PC-3 (cell line): ENCODE measurements at regions not wholly inside any gene's neighbourhood (a gene's known extent, or its start where the extent isn't known, plus 50 kb on each side); places are given as distances from the start of the nearest gene placed in this dataset.

Experiments used
- ATAC-seq: fragments of 200-7000 bp; cut with Tn5 transposase; 2 replicates; pipeline ENCODE4 v1.9.1; 2020; ENCODE audit warnings: mild to moderate bottlenecking, moderate library complexity
- BruUV-seq: library from RNA; stranded (reverse); fragments of 400-500 nt; replicated peaks from 2 replicates; lab custom pipeline; 2021; lab: Mats Ljungman, UMichigan
- CTCF ChIA-PET: fragments of 300-600 bp; sonication (Branson Sonifier 250); formaldehyde crosslinking; loops from one replicate; lab custom pipeline; 2022; ENCODE audit warnings: antibody characterized with exemption; lab: Charles Lee
- POLR2A ChIA-PET: fragments of 300-600 bp; sonication (Branson Sonifier 250); formaldehyde crosslinking; loops from one replicate; lab custom pipeline; 2022; ENCODE audit warnings: antibody characterized with exemption; ENCODE audit not compliant: unreplicated experiment; lab: Charles Lee
- DNase-seq: peaks from one replicate; pipeline ENCODE4 v3.0.0-alpha.2; 2015
- H2AFZ ChIP-seq: fragments of 300-600 bp; sonication (generic); 2 replicates; pipeline ENCODE4 v1.6.0; 2016; ENCODE audit warnings: antibody characterized with exemption, low read length
- H3F3A ChIP-seq: fragments of 300-600 bp; sonication (generic); one replicate; pipeline ENCODE4 v1.6.0; 2017; ENCODE audit warnings: antibody characterized with exemption, low read length, control low read depth, mild to moderate bottlenecking; ENCODE audit not compliant: unreplicated experiment
- H3K27ac ChIP-seq: fragments of 300-600 bp; sonication (generic); 2 replicates; pipeline ENCODE4 v1.5.1; 2016; ENCODE audit warnings: mild to moderate bottlenecking, low read length
- H3K27me3 ChIP-seq: fragments of 300-600 bp; sonication (generic); 2 replicates; pipeline ENCODE4 v1.6.1; 2016; ENCODE audit warnings: low read length, mixed read lengths
- H3K36me3 ChIP-seq: fragments of 300-600 bp; sonication (generic); 2 replicates; pipeline ENCODE4 v1.6.1; 2016; ENCODE audit warnings: low read depth, mixed run types, low read length, mixed read lengths
- H3K4me1 ChIP-seq: fragments of 300-600 bp; sonication (generic); 2 replicates; pipeline ENCODE4 v1.5.1; 2016; ENCODE audit warnings: low read length; ENCODE audit not compliant: insufficient read depth
- H3K4me2 ChIP-seq: fragments of 300-600 bp; sonication (generic); 2 replicates; pipeline ENCODE4 v1.6.0; 2016; ENCODE audit warnings: low read length
- H3K4me3 ChIP-seq: fragments of 300-600 bp; sonication (generic); 2 replicates; pipeline ENCODE4 v1.5.1; 2016; ENCODE audit warnings: mild to moderate bottlenecking, low read length, mixed read lengths
- H3K79me2 ChIP-seq: fragments of 300-600 bp; sonication (generic); 2 replicates; pipeline ENCODE4 v1.6.1; 2017; ENCODE audit warnings: low read length, mixed read lengths
- H3K9ac ChIP-seq: fragments of 300-600 bp; sonication (generic); 2 replicates; pipeline ENCODE4 v1.6.0; 2016; ENCODE audit warnings: mild to moderate bottlenecking, low read length
- H3K9me2 ChIP-seq: fragments of 300-600 bp; sonication (generic); replicated peaks from 2 replicates; pipeline ENCODE4 v1.6.1; 2016; ENCODE audit warnings: mixed run types, low read length, mixed read lengths
- H3K9me3 ChIP-seq: fragments of 300-600 bp; sonication (generic); 2 replicates; pipeline ENCODE4 v1.6.1; 2016; ENCODE audit warnings: low read length, mixed read lengths
- H4K20me1 ChIP-seq: fragments of 300-600 bp; sonication (generic); 2 replicates; pipeline ENCODE4 v1.6.1; 2016; ENCODE audit warnings: low read length, mixed read lengths
- EZH2 ChIP-seq: fragments of 300-600 bp; sonication (generic); IDR thresholded peaks from one replicate; pipeline ENCODE4 v1.6.1; 2017; ENCODE audit warnings: antibody characterized with exemption, mild to moderate bottlenecking, low read length; ENCODE audit not compliant: unreplicated experiment
- EZH2phosphoT487 ChIP-seq: fragments of 300-600 bp; sonication (generic); IDR thresholded peaks from 2 replicates; pipeline ENCODE4 v1.6.1; 2018; ENCODE audit warnings: mild to moderate bottlenecking, antibody characterized with exemption, low read length, borderline replicate concordance
- intact Hi-C: fragments of 100-400 bp; cut with micrococcal nuclease; formaldehyde crosslinking; loops from 2 replicates; pipeline ENCODE4 v1.9.0; 2023
- TF ChIP-seq, protein P1 (sequence below): fragments of 300-600 bp; sonication (generic); conservative IDR thresholded peaks from 2 replicates; pipeline ENCODE4 v1.5.1; 2017; ENCODE audit warnings: antibody characterized with exemption, low read depth, mild to moderate bottlenecking, low read length

DNA sequence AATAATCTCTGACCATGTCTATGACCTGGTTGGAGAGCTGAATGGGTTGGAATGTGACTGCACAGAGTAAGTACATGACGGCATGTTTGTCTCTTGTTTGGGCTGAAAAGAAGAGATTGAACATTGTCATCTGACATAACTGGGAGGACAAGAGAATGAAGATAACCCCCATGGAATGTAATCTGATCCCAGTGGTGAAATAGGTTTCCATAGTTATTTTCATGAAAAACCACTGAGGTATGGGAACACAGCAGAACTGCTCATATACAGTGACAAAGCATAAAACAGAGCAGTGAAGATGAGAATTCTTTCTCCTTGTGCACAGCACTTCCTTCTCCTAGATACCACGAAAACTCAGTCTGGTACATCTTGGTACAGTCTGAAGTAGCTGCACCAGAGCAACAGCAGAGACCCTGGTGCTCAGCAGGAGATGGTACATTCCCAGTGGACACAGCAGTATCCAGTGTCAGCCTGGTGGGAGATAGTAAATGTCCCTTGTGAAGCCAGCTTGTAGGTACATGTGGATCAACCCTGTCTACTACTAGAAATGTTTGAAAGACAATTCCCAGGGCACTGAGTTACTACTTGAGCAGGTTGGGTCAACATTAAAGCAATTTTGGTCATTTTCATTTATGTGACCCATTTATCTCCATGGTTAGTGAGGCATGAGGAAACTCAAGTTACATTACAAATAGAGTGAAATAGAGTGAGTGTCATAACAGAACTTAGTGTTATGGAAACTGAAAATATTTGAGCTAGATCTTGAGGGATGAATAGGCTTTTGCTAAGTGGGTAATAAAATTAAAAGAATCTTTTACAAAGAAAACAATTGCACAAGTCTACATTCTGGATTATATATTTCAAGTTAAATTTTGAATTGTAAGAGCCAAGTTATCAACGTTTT is 178.3 kb downstream of the SUCNR1 start:
- no TSS peak for BruUV-seq
- H3K79me2 ChIP-seq: no peaks in the 10 kb centered on the region
- no peak overlapping the region for H3K4me2 ChIP-seq
- no peak overlapping the region for H3K27ac ChIP-seq
- H3K9me2 ChIP-seq: no peaks in the 10 kb centered on the region
- ChIA-PET CTCF (no interaction called here), POLR2A (no interaction called here)
- no peak overlapping the region for H3K4me3 ChIP-seq
- no peak for ATAC-seq
- H3K9me3 ChIP-seq: no peaks in the 10 kb centered on the region
- peak; percentile 19 for DNase-seq
- H4K20me1 ChIP-seq: no peaks in the 10 kb centered on the region
- H3K36me3 ChIP-seq: no peaks in the 10 kb centered on the region
- H2AFZ ChIP-seq: no peak overlapping the region
- H3K27me3 ChIP-seq: no peaks in the 10 kb centered on the region
- intact Hi-C loops: no loop called here
- H3F3A ChIP-seq: no peaks in the 10 kb centered on the region
- TF ChIP-seq EZH2 (no peak), EZH2phosphoT487 (no peak)
- H3K9ac ChIP-seq: no peak overlapping the region
- H3K4me1 ChIP-seq: no peaks in the 10 kb centered on the region

- Histone ChIP-seq H3F3A (no peaks in the 10 kb centered on the region), H3K27ac (no peak overlapping the region), H3K27me3 (no peaks in the 10 kb centered on the region), H3K9me3 (no peaks in the 10 kb centered on the region), H3K36me3 (no peaks in the 10 kb centered on the region), H3K4me1 (no peaks in the 10 kb centered on the region), H4K20me1 (no peaks in the 10 kb centered on the region), H3K9ac (no peak overlapping the region), H3K9me2 (no peaks in the 10 kb centered on the region), H3K4me3 (no peak overlapping the region), H2AFZ (no peak overlapping the region), H3K79me2 (no peaks in the 10 kb centered on the region), H3K4me2 (no peak overlapping the region)
- ATAC-seq (no peak), DNase-seq (peak; percentile 53)
- CTCF ChIA-PET: no interaction called here
- POLR2A ChIA-PET: no interaction called here
- TF ChIP-seq, protein P1, sequence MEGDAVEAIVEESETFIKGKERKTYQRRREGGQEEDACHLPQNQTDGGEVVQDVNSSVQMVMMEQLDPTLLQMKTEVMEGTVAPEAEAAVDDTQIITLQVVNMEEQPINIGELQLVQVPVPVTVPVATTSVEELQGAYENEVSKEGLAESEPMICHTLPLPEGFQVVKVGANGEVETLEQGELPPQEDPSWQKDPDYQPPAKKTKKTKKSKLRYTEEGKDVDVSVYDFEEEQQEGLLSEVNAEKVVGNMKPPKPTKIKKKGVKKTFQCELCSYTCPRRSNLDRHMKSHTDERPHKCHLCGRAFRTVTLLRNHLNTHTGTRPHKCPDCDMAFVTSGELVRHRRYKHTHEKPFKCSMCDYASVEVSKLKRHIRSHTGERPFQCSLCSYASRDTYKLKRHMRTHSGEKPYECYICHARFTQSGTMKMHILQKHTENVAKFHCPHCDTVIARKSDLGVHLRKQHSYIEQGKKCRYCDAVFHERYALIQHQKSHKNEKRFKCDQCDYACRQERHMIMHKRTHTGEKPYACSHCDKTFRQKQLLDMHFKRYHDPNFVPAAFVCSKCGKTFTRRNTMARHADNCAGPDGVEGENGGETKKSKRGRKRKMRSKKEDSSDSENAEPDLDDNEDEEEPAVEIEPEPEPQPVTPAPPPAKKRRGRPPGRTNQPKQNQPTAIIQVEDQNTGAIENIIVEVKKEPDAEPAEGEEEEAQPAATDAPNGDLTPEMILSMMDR: no peak
- TF ChIP-seq EZH2phosphoT487 (no peak), EZH2 (no peak)
- no TSS peak for BruUV-seq
- intact Hi-C loops: no loop called here
Observed at GRCh38 chr3:152053866-152054265, 180.4 kb downstream of the SUCNR1 start.

GRCh38 chr3:152054315-152054714 is 180.9 kb downstream of the SUCNR1 start:
- Histone ChIP-seq H3F3A (no peaks in the 10 kb centered on the region), H3K4me2 (no peak overlapping the region), H3K9me2 (no peaks in the 10 kb centered on the region), H3K4me3 (no peak overlapping the region), H3K9me3 (no peaks in the 10 kb centered on the region), H3K27me3 (no peaks in the 10 kb centered on the region), H3K27ac (no peak overlapping the region), H3K4me1 (no peaks in the 10 kb centered on the region), H3K9ac (no peak overlapping the region), H3K79me2 (no peaks in the 10 kb centered on the region), H3K36me3 (no peaks in the 10 kb centered on the region), H4K20me1 (no peaks in the 10 kb centered on the region), H2AFZ (no peak overlapping the region)
- ChIA-PET CTCF (no interaction called here), POLR2A (no interaction called here)
- BruUV-seq: no TSS peak
- DNase-seq (no peak), ATAC-seq (no peak)
- TF ChIP-seq, protein P1: no peak
- no peak for TF ChIP-seq EZH2phosphoT487
- no peak for TF ChIP-seq EZH2
- intact Hi-C loops: no loop called here
